NCI-H1105 treated with DMSO at 0.1 percent for 48 hours (cell line): ENCODE measurements at regions not wholly inside any gene's neighbourhood (a gene's known extent, or its start where the extent isn't known, plus 50 kb on each side); places are given as distances from the start of the nearest gene placed in this dataset.

ENCODE experiments used
- DNase-seq: peaks from one replicate; lab custom pipeline; 2025; lab: John Stamatoyannopoulos, UW

GRCh38 chr1:54497338-54497737 is 50.7 kb upstream of the ACOT11 start:
- DNase-seq, result no peak

- DNase-seq, result no peak
Observed at GRCh38 chr1:54495954-54496353, 52.1 kb upstream of the ACOT11 start.

- no peak for DNase-seq
Observed at GRCh38 chr1:54493608-54494007, 54.4 kb upstream of the ACOT11 start.

- peak; percentile 73 for DNase-seq
Observed at GRCh38 chr1:54490361-54491248, 57.4 kb upstream of the ACOT11 start.

- no peak for DNase-seq
Observed at GRCh38 chr1:54489627-54490250, 58.3 kb upstream of the ACOT11 start.

GRCh38 chr1:54488779-54489626 is 59.0 kb upstream of the ACOT11 start:
- peak; percentile 77 for DNase-seq

- DNase-seq, result peak; percentile 88
Observed at GRCh38 chr1:54488065-54488750, 59.8 kb upstream of the ACOT11 start.

GRCh38 chr1:54487571-54488050 is 60.4 kb upstream of the ACOT11 start:
- no peak for DNase-seq

GRCh38 chr1:54486907-54487306 is 61.1 kb upstream of the ACOT11 start:
- no peak for DNase-seq

- DNase-seq, result no peak
Observed at GRCh38 chr1:54485416-54485815, 62.6 kb upstream of the ACOT11 start.

- no peak for DNase-seq
Observed at GRCh38 chr1:54483875-54484437, 64.1 kb upstream of the ACOT11 start.

- no peak for DNase-seq
Observed at GRCh38 chr1:54481201-54481884, 66.7 kb upstream of the ACOT11 start.

- DNase-seq, result no peak
Observed at GRCh38 chr1:54480525-54480848, 67.5 kb upstream of the ACOT11 start.

GRCh38 chr1:54479841-54480524 is 68.0 kb upstream of the ACOT11 start:
- DNase-seq, result no peak

- DNase-seq, result no peak
Observed at GRCh38 chr1:54479251-54479650, 68.8 kb upstream of the ACOT11 start.

GRCh38 chr1:54477153-54477561 is 70.9 kb upstream of the ACOT11 start:
- DNase-seq, result no peak

GRCh38 chr1:54476530-54477109 is 70.4 kb upstream of the SSBP3 start:
- no peak for DNase-seq

GRCh38 chr1:54475946-54476516 is 69.8 kb upstream of the SSBP3 start:
- no peak for DNase-seq

GRCh38 chr1:54475357-54475881 is 69.2 kb upstream of the SSBP3 start:
- DNase-seq, result peak; percentile 9
